ENCODE measurements at regions not wholly inside any gene's neighbourhood (a gene's known extent, or its start where the extent isn't known, plus 50 kb on each side); places are given as distances from the start of the nearest gene placed in this dataset.

- TF ChIP-seq GATA2 (IDR thresholded peaks at IDR 0.05; ENCODE audit: low read depth, low read length): no peak
- TF ChIP-seq GATA3 (IDR thresholded peaks at IDR 0.05; ENCODE audit: low read depth, low read length): no peak
Observed at GRCh38 chr11:8841899-8842298, 69.1 kb upstream of the AKIP1 start.

Measured in SH-SY5Y (cell line).